Calu3 (cell line): ENCODE measurements at regions not wholly inside any gene's neighbourhood (a gene's known extent, or its start where the extent isn't known, plus 50 kb on each side); places are given as distances from the start of the nearest gene placed in this dataset.

Experiments used
- BruUV-seq: library from RNA; stranded (reverse); fragments of 400-500 nt; replicated peaks from 2 replicates; lab custom pipeline; 2021; lab: Mats Ljungman, UMichigan
- CTCF ChIA-PET: fragments of 300-600 bp; sonication (Branson Sonifier 250); formaldehyde crosslinking; loops from one replicate; lab custom pipeline; 2022; ENCODE audit warnings: antibody characterized with exemption; lab: Charles Lee
- DNase-seq: peaks from one replicate; pipeline ENCODE4 v3.0.0; 2022
- H3K27ac Mint-ChIP-seq: one replicate; pipeline ENCODE4 v1.8.0; 2022; ENCODE audit warnings: mixed read lengths; ENCODE audit not compliant: unreplicated experiment
- H3K27me3 Mint-ChIP-seq: one replicate; pipeline ENCODE4 v1.8.0; 2022; ENCODE audit warnings: mixed read lengths; ENCODE audit not compliant: unreplicated experiment
- H3K36me3 Mint-ChIP-seq: one replicate; pipeline ENCODE4 v1.8.0; 2022; ENCODE audit warnings: mild to moderate bottlenecking, moderate library complexity, mixed read lengths; ENCODE audit not compliant: insufficient read depth, unreplicated experiment
- H3K4me1 Mint-ChIP-seq: one replicate; pipeline ENCODE4 v1.8.0; 2022; ENCODE audit warnings: mild to moderate bottlenecking, low read depth, mixed read lengths; ENCODE audit not compliant: unreplicated experiment
- H3K4me3 Mint-ChIP-seq: one replicate; pipeline ENCODE4 v1.8.0; 2022; ENCODE audit warnings: mild to moderate bottlenecking, low read depth, moderate library complexity, mixed read lengths; ENCODE audit not compliant: unreplicated experiment
- H3K9me3 Mint-ChIP-seq: one replicate; pipeline ENCODE4 v1.8.0; 2022; ENCODE audit warnings: low read depth, mixed read lengths; ENCODE audit not compliant: unreplicated experiment
- CTCF ChIP-seq: fragments of 200-600 bp; IDR thresholded peaks from one replicate; pipeline ENCODE4 v1.8.0; 2022; ENCODE audit warnings: antibody characterized with exemption; ENCODE audit not compliant: unreplicated experiment
- intact Hi-C: fragments of 100-400 bp; cut with micrococcal nuclease; formaldehyde crosslinking; loops from one replicate; pipeline ENCODE4 v1.10.0; 2022; ENCODE audit not compliant: unreplicated experiment

- DNase-seq = no peak
- Mint-ChIP-seq H3K27me3 (no peaks in the 10 kb centered on the region), H3K9me3 (no peaks in the 10 kb centered on the region), H3K4me3 (no peak overlapping the region), H3K27ac (no peak overlapping the region), H3K36me3 (no peaks in the 10 kb centered on the region), H3K4me1 (no peaks in the 10 kb centered on the region)
- intact Hi-C loops = loop anchor here (1.0 kb wide), 2 partner anchors 229 to 362 kb away; no protein-coding TSS in a partner anchor
- CTCF ChIA-PET = no interaction called here
- no TSS peak for BruUV-seq
- no peak for TF ChIP-seq CTCF
Observed at GRCh38 chrX:30504309-30504708, 73.3 kb downstream of the TASL start.

GRCh38 chrX:30495468-30495867 is 82.1 kb downstream of the TASL start:
- TF ChIP-seq CTCF = no peak
- intact Hi-C loops = no loop called here
- Mint-ChIP-seq H3K36me3 (no peaks in the 10 kb centered on the region), H3K4me3 (no peak overlapping the region), H3K27ac (no peak overlapping the region), H3K4me1 (no peaks in the 10 kb centered on the region), H3K27me3 (no peaks in the 10 kb centered on the region), H3K9me3 (no peaks in the 10 kb centered on the region)
- no peak for DNase-seq
- no TSS peak for BruUV-seq
- CTCF ChIA-PET = interaction anchor here (0.8 kb wide), 1 partner anchor 26 kb away, joined by 3 read pairs; no protein-coding TSS in a partner anchor

- CTCF ChIA-PET = no interaction called here
- H3K4me3 Mint-ChIP-seq = no peak overlapping the region
- intact Hi-C loops = no loop called here
- BruUV-seq = no TSS peak
- no peaks in the 10 kb centered on the region for H3K36me3 Mint-ChIP-seq
- no peak for DNase-seq
- no peaks in the 10 kb centered on the region for H3K4me1 Mint-ChIP-seq
- no peak for TF ChIP-seq CTCF
- no peaks in the 10 kb centered on the region for H3K27me3 Mint-ChIP-seq
- H3K27ac Mint-ChIP-seq = no peak overlapping the region
- no peaks in the 10 kb centered on the region for H3K9me3 Mint-ChIP-seq
Observed at GRCh38 chrX:30493348-30493747, 84.2 kb downstream of the TASL start.

GRCh38 chrX:30489323-30489722 is 88.2 kb downstream of the TASL start:
- Mint-ChIP-seq H3K4me3 (no peak overlapping the region), H3K27ac (no peak overlapping the region), H3K27me3 (no peaks in the 10 kb centered on the region), H3K4me1 (no peaks in the 10 kb centered on the region), H3K36me3 (no peaks in the 10 kb centered on the region), H3K9me3 (no peaks in the 10 kb centered on the region)
- no peak for TF ChIP-seq CTCF
- DNase-seq = peak; percentile 24
- BruUV-seq = no TSS peak
- intact Hi-C loops = loop anchor here (2.0 to 5.0 kb wide), 3 partner anchors 147 to 347 kb away; no protein-coding TSS in a partner anchor
- CTCF ChIA-PET = interaction anchor here (1.0 kb wide), 1 partner anchor 146 kb away, joined by 3 read pairs; no protein-coding TSS in a partner anchor
